C4-2B (cell line): ENCODE measurements at regions not wholly inside any gene's neighbourhood (a gene's known extent, or its start where the extent isn't known, plus 50 kb on each side); places are given as distances from the start of the nearest gene placed in this dataset.

Experiments
- H3K27ac ChIP-seq: fragments of 450-650 bp; 2 replicates; pipeline ENCODE4 v1.5.1; 2017
- ZFX ChIP-seq: fragments of 450-650 bp; IDR thresholded peaks from 2 replicates; pipeline ENCODE4 v1.6.1; 2017
- TF ChIP-seq, protein P1 (sequence below): fragments of 450-650 bp; conservative IDR thresholded peaks from 2 replicates; pipeline ENCODE4 v1.5.1; 2017; ENCODE audit warnings: mild to moderate bottlenecking

DNA sequence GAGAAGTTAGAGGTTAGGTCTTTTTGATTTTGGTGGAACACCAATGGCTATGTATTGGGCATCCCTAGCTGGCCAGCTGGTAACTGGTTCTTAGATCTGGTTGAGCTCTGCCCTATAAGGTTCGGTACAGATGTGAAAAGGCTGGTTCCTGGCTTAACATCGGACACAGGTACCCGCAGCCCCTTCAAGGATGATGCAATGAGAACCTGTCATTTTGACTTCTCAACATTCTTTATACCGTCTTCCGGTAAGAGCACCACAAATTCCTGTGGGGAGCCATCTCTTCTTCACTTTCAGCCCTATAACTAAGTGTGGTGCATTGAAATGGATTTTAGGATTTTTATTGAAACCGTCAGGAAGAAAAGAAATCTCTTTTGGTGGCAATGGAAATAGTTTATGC, 222.8 kb downstream of the ADAMTS9 start:
- H3K27ac ChIP-seq: no peak overlapping the region
- no peak for TF ChIP-seq ZFX
- TF ChIP-seq, protein P1, sequence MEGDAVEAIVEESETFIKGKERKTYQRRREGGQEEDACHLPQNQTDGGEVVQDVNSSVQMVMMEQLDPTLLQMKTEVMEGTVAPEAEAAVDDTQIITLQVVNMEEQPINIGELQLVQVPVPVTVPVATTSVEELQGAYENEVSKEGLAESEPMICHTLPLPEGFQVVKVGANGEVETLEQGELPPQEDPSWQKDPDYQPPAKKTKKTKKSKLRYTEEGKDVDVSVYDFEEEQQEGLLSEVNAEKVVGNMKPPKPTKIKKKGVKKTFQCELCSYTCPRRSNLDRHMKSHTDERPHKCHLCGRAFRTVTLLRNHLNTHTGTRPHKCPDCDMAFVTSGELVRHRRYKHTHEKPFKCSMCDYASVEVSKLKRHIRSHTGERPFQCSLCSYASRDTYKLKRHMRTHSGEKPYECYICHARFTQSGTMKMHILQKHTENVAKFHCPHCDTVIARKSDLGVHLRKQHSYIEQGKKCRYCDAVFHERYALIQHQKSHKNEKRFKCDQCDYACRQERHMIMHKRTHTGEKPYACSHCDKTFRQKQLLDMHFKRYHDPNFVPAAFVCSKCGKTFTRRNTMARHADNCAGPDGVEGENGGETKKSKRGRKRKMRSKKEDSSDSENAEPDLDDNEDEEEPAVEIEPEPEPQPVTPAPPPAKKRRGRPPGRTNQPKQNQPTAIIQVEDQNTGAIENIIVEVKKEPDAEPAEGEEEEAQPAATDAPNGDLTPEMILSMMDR: no peak

GRCh38 chr3:64463981-64464380, 223.8 kb downstream of the ADAMTS9 start:
- TF ChIP-seq, protein P1: no peak
- TF ChIP-seq ZFX: no peak

DNA sequence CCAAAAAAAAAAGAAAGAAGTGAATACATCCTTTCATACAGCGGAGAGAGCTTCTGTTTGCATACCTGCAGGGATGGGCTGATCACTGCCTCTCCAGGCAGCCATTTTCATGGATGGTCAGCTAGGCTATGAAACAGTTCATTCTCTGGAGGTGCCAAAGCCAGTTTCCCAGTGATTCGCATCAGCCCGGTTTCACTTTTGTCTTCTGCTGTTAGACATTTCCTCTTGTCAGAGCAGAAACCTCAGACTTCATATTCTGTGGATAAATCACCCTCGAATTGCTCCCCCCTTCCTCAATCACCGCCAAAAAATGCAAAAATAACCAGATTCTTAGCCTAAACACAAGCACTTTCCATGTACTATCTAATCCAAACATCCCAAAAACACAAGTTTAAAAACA, 225.6 kb downstream of the ADAMTS9 start:
- H3K27ac ChIP-seq: no peak overlapping the region
- TF ChIP-seq ZFX: no peak
- TF ChIP-seq, protein P1: no peak

More at GRCh38 chr3:64463981-64464380, 223.8 kb downstream of the ADAMTS9 start:
- H3K27ac ChIP-seq: no peak overlapping the region

- TF ChIP-seq ZFX: no peak
- TF ChIP-seq, protein P1: no peak
These were observed 226.9 kb downstream of the ADAMTS9 start for GRCh38 chr3:64460877-64461276.

GRCh38 chr3:64460141-64460730, 227.6 kb downstream of the ADAMTS9 start:
- TF ChIP-seq, protein P1: no peak
- no peak for TF ChIP-seq ZFX
- no peak overlapping the region for H3K27ac ChIP-seq

More at GRCh38 chr3:64460877-64461276, 226.9 kb downstream of the ADAMTS9 start:
- no peak overlapping the region for H3K27ac ChIP-seq

DNA sequence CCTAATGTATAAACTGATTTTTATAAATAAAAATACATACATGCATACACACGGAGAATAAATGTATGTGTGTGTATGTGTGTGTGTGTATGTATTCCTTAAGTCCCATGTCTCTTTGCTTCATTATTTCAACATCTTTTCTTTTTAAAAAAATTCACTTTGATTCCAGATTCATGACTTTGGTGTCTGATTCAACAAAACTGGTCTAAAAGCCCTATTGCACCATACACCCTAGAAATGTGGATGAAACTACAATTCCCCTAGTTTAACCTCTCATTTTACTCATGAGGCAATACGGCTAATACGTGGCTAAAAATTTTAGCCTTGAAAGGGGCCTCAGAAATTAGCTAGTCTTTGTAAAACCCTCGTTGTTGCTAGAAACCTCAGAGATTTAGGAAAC, 228.1 kb downstream of the ADAMTS9 start:
- no peak overlapping the region for H3K27ac ChIP-seq
- no peak for TF ChIP-seq ZFX
- TF ChIP-seq, protein P1: no peak

DNA sequence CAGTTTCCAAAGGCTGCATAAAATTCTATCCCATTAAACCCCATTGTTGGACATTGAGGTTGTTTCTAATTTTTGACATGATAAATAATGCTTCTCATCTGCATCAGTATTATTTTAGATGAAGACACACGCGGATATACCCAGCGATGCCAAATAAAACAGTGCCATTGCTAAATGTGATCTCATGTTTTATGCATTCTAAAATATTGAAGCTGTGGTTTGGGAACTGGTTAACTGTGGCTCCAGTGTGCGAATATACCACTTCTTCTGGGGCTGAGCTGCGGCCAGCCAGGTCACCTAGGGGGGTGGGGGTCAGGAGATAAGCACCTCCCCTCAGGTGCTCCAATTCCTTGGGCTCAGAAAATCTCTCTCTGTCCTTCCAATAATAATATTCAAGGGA, 230.0 kb downstream of the ADAMTS9 start:
- TF ChIP-seq, protein P1: no peak
- H3K27ac ChIP-seq: no peak overlapping the region
